GM18861 (cell line): ENCODE measurements at regions not wholly inside any gene's neighbourhood (a gene's known extent, or its start where the extent isn't known, plus 50 kb on each side); places are given as distances from the start of the nearest gene placed in this dataset.

Experiments used
- ATAC-seq: cut with Tn5 transposase; IDR thresholded peaks from one replicate; pipeline ENCODE4 v1.9.1; 2021; ENCODE audit not compliant: unreplicated experiment

- ATAC-seq: no peak
Measured at GRCh38 chr3:80542456-80542855, 774.7 kb upstream of the ROBO1 start.

GRCh38 chr3:80537680-80538079 lies 769.9 kb upstream of the ROBO1 start:
- ATAC-seq: no peak

GRCh38 chr3:80535286-80535685 lies 767.5 kb upstream of the ROBO1 start:
- ATAC-seq: no peak

GRCh38 chr3:80533553-80533952 lies 765.8 kb upstream of the ROBO1 start:
- no peak for ATAC-seq

- no peak for ATAC-seq
Measured at GRCh38 chr3:80526153-80526552, 758.4 kb upstream of the ROBO1 start.

GRCh38 chr3:80521081-80521480 lies 753.3 kb upstream of the ROBO1 start:
- ATAC-seq: no peak

GRCh38 chr3:80519436-80519835 lies 751.6 kb upstream of the ROBO1 start:
- no peak for ATAC-seq

GRCh38 chr3:80496452-80496851 lies 728.7 kb upstream of the ROBO1 start:
- no peak for ATAC-seq

- ATAC-seq: no peak
Measured at GRCh38 chr3:80492162-80492561, 724.4 kb upstream of the ROBO1 start.

GRCh38 chr3:80472961-80473360 lies 705.2 kb upstream of the ROBO1 start:
- ATAC-seq: no peak

GRCh38 chr3:80472459-80472858 lies 704.7 kb upstream of the ROBO1 start:
- no peak for ATAC-seq

GRCh38 chr3:80470433-80470832 lies 702.6 kb upstream of the ROBO1 start:
- ATAC-seq: no peak

GRCh38 chr3:80465746-80466145 lies 697.9 kb upstream of the ROBO1 start:
- no peak for ATAC-seq

GRCh38 chr3:80451393-80451792 lies 683.6 kb upstream of the ROBO1 start:
- no peak for ATAC-seq

GRCh38 chr3:80445641-80446040 lies 677.8 kb upstream of the ROBO1 start:
- no peak for ATAC-seq

- ATAC-seq: no peak
Measured at GRCh38 chr3:80445053-80445452, 677.3 kb upstream of the ROBO1 start.

- no peak for ATAC-seq
Measured at GRCh38 chr3:80439490-80439889, 671.7 kb upstream of the ROBO1 start.

- no peak for ATAC-seq
Measured at GRCh38 chr3:80434366-80434765, 666.6 kb upstream of the ROBO1 start.

GRCh38 chr3:80424951-80425350 lies 657.2 kb upstream of the ROBO1 start:
- no peak for ATAC-seq

GRCh38 chr3:80408030-80408721 lies 640.4 kb upstream of the ROBO1 start:
- no peak for ATAC-seq

- ATAC-seq: no peak
Measured at GRCh38 chr3:80405618-80406017, 637.8 kb upstream of the ROBO1 start.

- ATAC-seq: no peak
Measured at GRCh38 chr3:80395023-80395422, 627.2 kb upstream of the ROBO1 start.

- no peak for ATAC-seq
Measured at GRCh38 chr3:80391573-80391972, 623.8 kb upstream of the ROBO1 start.
